Neural progenitor cell (in vitro differentiated cells): ENCODE measurements at regions not wholly inside any gene's neighbourhood (a gene's known extent, or its start where the extent isn't known, plus 50 kb on each side); places are given as distances from the start of the nearest gene placed in this dataset.

Experiments used
- DNase-seq: peaks from one replicate; pipeline ENCODE4 v3.0.0-alpha.2; 2016; ENCODE audit warnings: low spot score
- H2AFZ ChIP-seq: fragments of 200-600 bp; sonication (generic); replicated peaks from 2 replicates; pipeline ENCODE4 v1.6.1; 2016; ENCODE audit warnings: antibody characterized with exemption
- H3F3A ChIP-seq: fragments of 200-600 bp; sonication (generic); 2 replicates; pipeline ENCODE4 v1.6.1; 2016; ENCODE audit warnings: antibody characterized with exemption, low read depth
- H3K27ac ChIP-seq: fragments of 200-600 bp; sonication (generic); 2 replicates; pipeline ENCODE4 v1.5.1; 2016; ENCODE audit warnings: mild to moderate bottlenecking
- H3K27me3 ChIP-seq: fragments of 200-600 bp; sonication (generic); 2 replicates; pipeline ENCODE4 v1.6.1; 2016; ENCODE audit warnings: mild to moderate bottlenecking, moderate library complexity
- H3K36me3 ChIP-seq: fragments of 200-600 bp; sonication (generic); 2 replicates; pipeline ENCODE4 v1.5.1; 2016
- H3K4me1 ChIP-seq: fragments of 200-600 bp; sonication (generic); 2 replicates; pipeline ENCODE4 v1.6.1; 2016; ENCODE audit warnings: mixed run types
- H3K4me2 ChIP-seq: fragments of 200-600 bp; sonication (generic); 2 replicates; pipeline ENCODE4 v1.6.1; 2016
- H3K4me3 ChIP-seq: fragments of 200-600 bp; sonication (generic); 2 replicates; pipeline ENCODE4 v1.5.1; 2016
- H3K79me2 ChIP-seq: fragments of 200-600 bp; sonication (generic); 2 replicates; pipeline ENCODE4 v1.6.1; 2016; ENCODE audit warnings: low read depth
- H3K9ac ChIP-seq: fragments of 200-600 bp; sonication (generic); 2 replicates; pipeline ENCODE4 v1.6.1; 2016
- H3K9me3 ChIP-seq: fragments of 200-600 bp; sonication (generic); 2 replicates; pipeline ENCODE4 v1.5.1; 2016; ENCODE audit warnings: low read depth
- H4K20me1 ChIP-seq: fragments of 200-600 bp; sonication (generic); 2 replicates; pipeline ENCODE4 v1.6.1; 2016; ENCODE audit warnings: low read depth
- H3K27ac Mint-ChIP-seq: 3 replicates; pipeline ENCODE4 v1.8.0; 2021; ENCODE audit warnings: mixed read lengths
- H3K27me3 Mint-ChIP-seq: 2 replicates; pipeline ENCODE4 v1.8.0; 2022; ENCODE audit warnings: low read depth, mild to moderate bottlenecking, inconsistent platforms, moderate library complexity, mixed read lengths; ENCODE audit not compliant: insufficient read depth
- H3K36me3 Mint-ChIP-seq: 3 replicates; pipeline ENCODE4 v1.8.0; 2021; ENCODE audit warnings: mixed read lengths
- H3K4me1 Mint-ChIP-seq: 3 replicates; pipeline ENCODE4 v1.8.0; 2021; ENCODE audit warnings: mixed read lengths
- H3K4me3 Mint-ChIP-seq: 3 replicates; pipeline ENCODE4 v1.8.0; 2021; ENCODE audit warnings: mild to moderate bottlenecking, moderate library complexity, mixed read lengths
- H3K9me3 Mint-ChIP-seq: 3 replicates; pipeline ENCODE4 v1.8.0; 2020; ENCODE audit warnings: mixed read lengths
- EZH2 ChIP-seq: fragments of 200-600 bp; sonication (generic); IDR thresholded peaks from 2 replicates; pipeline ENCODE4 v1.6.1; 2017; ENCODE audit warnings: antibody characterized with exemption, mild to moderate bottlenecking, moderate library complexity
- EZH2phosphoT487 ChIP-seq: fragments of 200-600 bp; sonication (generic); IDR thresholded peaks from 2 replicates; pipeline ENCODE4 v1.6.1; 2017; ENCODE audit warnings: antibody characterized with exemption
- TF ChIP-seq, protein P1 (sequence below): fragments of 200-600 bp; sonication (generic); IDR thresholded peaks from 2 replicates; pipeline ENCODE4 v1.5.1; 2017; ENCODE audit warnings: antibody characterized with exemption, mild to moderate bottlenecking

DNA sequence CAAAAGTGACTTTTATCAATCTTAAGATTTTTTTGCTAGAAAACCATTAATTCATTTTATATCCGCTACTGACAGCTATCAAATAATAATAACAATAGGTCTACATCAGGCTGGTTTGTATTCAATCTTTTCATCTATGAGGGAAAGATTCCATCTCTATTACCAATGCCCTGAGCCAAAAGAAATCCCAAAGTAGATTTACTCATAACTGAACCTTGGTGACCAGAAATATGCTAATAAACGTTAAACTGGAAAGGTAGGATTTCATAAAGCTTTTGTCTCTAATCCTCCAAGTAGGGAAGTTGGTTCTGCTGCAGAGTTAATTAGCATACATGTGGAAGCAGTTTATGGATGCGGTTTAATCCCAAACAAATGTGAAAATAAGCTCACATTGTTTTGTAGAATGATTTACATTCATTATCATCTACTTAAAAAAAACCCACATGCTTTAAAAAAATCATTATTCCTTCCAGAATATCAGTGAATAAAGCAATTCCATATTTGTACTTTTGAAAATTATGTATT lies 715.5 kb downstream of the CETN3 start:
- TF ChIP-seq EZH2 (no peak), EZH2phosphoT487 (no peak)
- TF ChIP-seq, protein P1, sequence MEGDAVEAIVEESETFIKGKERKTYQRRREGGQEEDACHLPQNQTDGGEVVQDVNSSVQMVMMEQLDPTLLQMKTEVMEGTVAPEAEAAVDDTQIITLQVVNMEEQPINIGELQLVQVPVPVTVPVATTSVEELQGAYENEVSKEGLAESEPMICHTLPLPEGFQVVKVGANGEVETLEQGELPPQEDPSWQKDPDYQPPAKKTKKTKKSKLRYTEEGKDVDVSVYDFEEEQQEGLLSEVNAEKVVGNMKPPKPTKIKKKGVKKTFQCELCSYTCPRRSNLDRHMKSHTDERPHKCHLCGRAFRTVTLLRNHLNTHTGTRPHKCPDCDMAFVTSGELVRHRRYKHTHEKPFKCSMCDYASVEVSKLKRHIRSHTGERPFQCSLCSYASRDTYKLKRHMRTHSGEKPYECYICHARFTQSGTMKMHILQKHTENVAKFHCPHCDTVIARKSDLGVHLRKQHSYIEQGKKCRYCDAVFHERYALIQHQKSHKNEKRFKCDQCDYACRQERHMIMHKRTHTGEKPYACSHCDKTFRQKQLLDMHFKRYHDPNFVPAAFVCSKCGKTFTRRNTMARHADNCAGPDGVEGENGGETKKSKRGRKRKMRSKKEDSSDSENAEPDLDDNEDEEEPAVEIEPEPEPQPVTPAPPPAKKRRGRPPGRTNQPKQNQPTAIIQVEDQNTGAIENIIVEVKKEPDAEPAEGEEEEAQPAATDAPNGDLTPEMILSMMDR, result no peak
- no peak overlapping the region for H3K27ac ChIP-seq
- Mint-ChIP-seq H3K36me3 (no peaks in the 10 kb centered on the region), H3K27me3 (no peaks in the 10 kb centered on the region), H3K4me3 (no peak overlapping the region), H3K9me3 (no peaks in the 10 kb centered on the region), H3K27ac (no peak overlapping the region), H3K4me1 (peaks cover 4% of the 10 kb centered on the region)
- H3K4me3 ChIP-seq, result no peak overlapping the region
- H3K36me3 ChIP-seq, result no peaks in the 10 kb centered on the region
- no peaks in the 10 kb centered on the region for H3K9me3 ChIP-seq
- no peak for DNase-seq
- no peak overlapping the region for H2AFZ ChIP-seq
- no peaks in the 10 kb centered on the region for H4K20me1 ChIP-seq
- H3K4me1 ChIP-seq, result no peaks in the 10 kb centered on the region
- no peaks in the 10 kb centered on the region for H3K79me2 ChIP-seq
- H3F3A ChIP-seq, result no peaks in the 10 kb centered on the region
- H3K27me3 ChIP-seq, result no peaks in the 10 kb centered on the region
- H3K4me2 ChIP-seq, result no peak overlapping the region
- no peak overlapping the region for H3K9ac ChIP-seq

DNA sequence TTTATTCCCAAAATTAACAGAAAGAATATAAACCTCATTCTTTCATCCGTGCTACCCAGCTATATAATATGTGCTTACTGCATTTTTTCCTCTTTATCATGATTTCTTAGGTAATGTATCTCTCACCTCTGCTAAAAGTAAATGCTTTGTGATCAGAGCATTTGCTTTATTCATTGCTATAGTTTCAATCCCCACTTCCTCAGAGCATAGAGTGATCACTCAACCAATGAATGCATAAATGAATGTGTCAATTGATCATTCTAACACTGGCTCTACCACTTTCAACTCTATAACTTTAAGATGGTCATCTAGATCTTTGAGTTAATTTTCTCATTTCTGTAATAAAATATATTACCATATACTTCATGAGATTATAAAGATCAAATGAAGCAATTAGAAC lies 719.2 kb downstream of the CETN3 start:
- peaks cover 4% of the 10 kb centered on the region for H3K4me1 Mint-ChIP-seq
- TF ChIP-seq EZH2phosphoT487, result no peak
- TF ChIP-seq, protein P1, result no peak
- no peak for TF ChIP-seq EZH2
- no peaks in the 10 kb centered on the region for H3K36me3 Mint-ChIP-seq

DNA sequence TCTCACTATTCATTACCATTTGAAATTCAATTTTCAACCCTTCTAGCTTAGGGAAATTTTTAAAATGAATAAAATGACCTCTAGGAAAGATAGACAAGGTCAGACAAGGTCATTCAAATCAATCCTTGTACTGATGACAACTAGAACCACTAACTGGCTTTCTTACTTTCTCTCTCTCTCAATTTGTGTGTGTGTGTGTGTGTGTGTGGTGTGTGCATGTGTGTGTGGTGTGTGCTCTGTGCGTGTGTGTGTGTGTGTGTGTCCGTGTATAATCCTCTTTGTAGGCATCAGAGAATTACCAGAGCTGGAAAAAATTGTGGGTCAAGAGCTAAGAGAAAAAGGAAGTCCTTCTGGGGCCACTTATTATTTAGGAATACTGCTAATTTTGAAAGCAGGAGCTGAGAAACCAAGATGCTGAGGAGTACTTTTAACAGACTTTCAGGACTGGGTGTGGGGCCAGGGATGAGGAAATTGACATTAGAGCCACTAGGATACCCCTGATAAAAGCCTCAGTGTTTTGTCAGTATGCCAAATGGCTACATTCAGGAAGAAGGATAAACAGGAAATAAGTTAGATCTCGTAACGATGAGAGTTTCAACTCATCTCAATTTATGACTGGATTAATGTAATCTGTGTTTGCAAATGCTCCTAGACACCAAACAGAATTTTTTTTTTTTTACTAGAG lies 723.3 kb downstream of the CETN3 start:
- no peaks in the 10 kb centered on the region for H3K4me1 ChIP-seq
- no peak for DNase-seq
- Mint-ChIP-seq H3K9me3 (no peaks in the 10 kb centered on the region), H3K27me3 (no peaks in the 10 kb centered on the region), H3K27ac (peak overlapping the region; percentile 6), H3K4me3 (no peak overlapping the region), H3K4me1 (peaks cover 4% of the 10 kb centered on the region), H3K36me3 (no peaks in the 10 kb centered on the region)
- no peak overlapping the region for H3K4me3 ChIP-seq
- no peak overlapping the region for H3K4me2 ChIP-seq
- no peaks in the 10 kb centered on the region for H3K36me3 ChIP-seq
- H3F3A ChIP-seq, result no peaks in the 10 kb centered on the region
- TF ChIP-seq, protein P1, result no peak
- TF ChIP-seq EZH2, result no peak
- TF ChIP-seq EZH2phosphoT487, result no peak
- H3K27me3 ChIP-seq, result no peaks in the 10 kb centered on the region
- peak overlapping the region; percentile 42 for H2AFZ ChIP-seq
- no peaks in the 10 kb centered on the region for H3K79me2 ChIP-seq
- H3K9me3 ChIP-seq, result no peaks in the 10 kb centered on the region
- no peaks in the 10 kb centered on the region for H4K20me1 ChIP-seq
- H3K9ac ChIP-seq, result no peak overlapping the region
- no peak overlapping the region for H3K27ac ChIP-seq

More for the DNA sequence above, 719.2 kb downstream of the CETN3 start:
- Mint-ChIP-seq H3K4me3 (no peak overlapping the region), H3K27ac (no peak overlapping the region), H3K9me3 (no peaks in the 10 kb centered on the region), H3K27me3 (no peaks in the 10 kb centered on the region)
- no peaks in the 10 kb centered on the region for H3K4me1 ChIP-seq
- no peak overlapping the region for H3K4me3 ChIP-seq
- H3F3A ChIP-seq, result no peaks in the 10 kb centered on the region
- no peak overlapping the region for H3K4me2 ChIP-seq
- H3K79me2 ChIP-seq, result no peaks in the 10 kb centered on the region
- H3K27me3 ChIP-seq, result no peaks in the 10 kb centered on the region
- no peak for DNase-seq
- no peaks in the 10 kb centered on the region for H4K20me1 ChIP-seq
- H3K9me3 ChIP-seq, result no peaks in the 10 kb centered on the region
- H3K9ac ChIP-seq, result no peak overlapping the region
- peak overlapping the region; percentile 12 for H2AFZ ChIP-seq
- no peak overlapping the region for H3K27ac ChIP-seq
- no peaks in the 10 kb centered on the region for H3K36me3 ChIP-seq
